ENCODE measurements at regions not wholly inside any gene's neighbourhood (a gene's known extent, or its start where the extent isn't known, plus 50 kb on each side); places are given as distances from the start of the nearest gene placed in this dataset.

GRCh38 chr3:27570421-27571106 lies 86.4 kb upstream of the SLC4A7 start:
- in situ Hi-C loops (cut with MboI; ENCODE audit: low pct_unique_long_range_greater_than_20kb, low sequenced_read_pairs, unreplicated experiment), result no loop called here
- DNase-seq (ENCODE audit: low spot score), result no peak
- no peak for TF ChIP-seq CTCF (IDR thresholded peaks at IDR 0.05; ENCODE audit: extremely low read depth, insufficient read depth, missing control alignments)

GRCh38 chr3:27568393-27568792 lies 84.2 kb upstream of the SLC4A7 start:
- no peak for TF ChIP-seq CTCF (IDR thresholded peaks at IDR 0.05; ENCODE audit: extremely low read depth, insufficient read depth, missing control alignments)
- DNase-seq (ENCODE audit: low spot score), result no peak
- in situ Hi-C loops (cut with MboI; ENCODE audit: low pct_unique_long_range_greater_than_20kb, low sequenced_read_pairs, unreplicated experiment), result no loop called here

- TF ChIP-seq CTCF (IDR thresholded peaks at IDR 0.05; ENCODE audit: extremely low read depth, insufficient read depth, missing control alignments), result no peak
- DNase-seq (ENCODE audit: low spot score), result no peak
- in situ Hi-C loops (cut with MboI; ENCODE audit: low pct_unique_long_range_greater_than_20kb, low sequenced_read_pairs, unreplicated experiment), result no loop called here
These were observed 83.1 kb upstream of the SLC4A7 start for GRCh38 chr3:27567251-27567650.

- no peak for DNase-seq (ENCODE audit: low spot score)
- no peak for TF ChIP-seq CTCF (IDR thresholded peaks at IDR 0.05; ENCODE audit: extremely low read depth, insufficient read depth, missing control alignments)
- in situ Hi-C loops (cut with MboI; ENCODE audit: low pct_unique_long_range_greater_than_20kb, low sequenced_read_pairs, unreplicated experiment), result no loop called here
These were observed 81.1 kb upstream of the SLC4A7 start for GRCh38 chr3:27565201-27565852.

- in situ Hi-C loops (cut with MboI; ENCODE audit: low pct_unique_long_range_greater_than_20kb, low sequenced_read_pairs, unreplicated experiment), result no loop called here
These were observed 77.4 kb upstream of the SLC4A7 start for GRCh38 chr3:27561576-27561975.

GRCh38 chr3:27560484-27561056 lies 76.4 kb upstream of the SLC4A7 start:
- in situ Hi-C loops (cut with MboI; ENCODE audit: low pct_unique_long_range_greater_than_20kb, low sequenced_read_pairs, unreplicated experiment), result no loop called here
- DNase-seq (ENCODE audit: low spot score), result no peak
- no peak for TF ChIP-seq CTCF (IDR thresholded peaks at IDR 0.05; ENCODE audit: extremely low read depth, insufficient read depth, missing control alignments)

More at GRCh38 chr3:27561576-27561975, 77.4 kb upstream of the SLC4A7 start:
- no peak for TF ChIP-seq CTCF (IDR thresholded peaks at IDR 0.05; ENCODE audit: extremely low read depth, insufficient read depth, missing control alignments)
- no peak for DNase-seq (ENCODE audit: low spot score)
